SK-N-MC (cell line): ENCODE measurements at regions not wholly inside any gene's neighbourhood (a gene's known extent, or its start where the extent isn't known, plus 50 kb on each side); places are given as distances from the start of the nearest gene placed in this dataset.

Experiments
- DNase-seq: peaks from one replicate; pipeline ENCODE4 v3.0.0-alpha.2; 2011; ENCODE audit warnings: low read depth, low spot score
- H3K27ac ChIP-seq: fragments of 200-600 bp; sonication (generic); 2 replicates; pipeline ENCODE4 v1.5.1; 2016; ENCODE audit warnings: mixed run types
- H3K36me3 ChIP-seq: fragments of 200-600 bp; sonication (generic); 2 replicates; pipeline ENCODE4 v1.6.1; 2017; ENCODE audit warnings: antibody characterized with exemption, low read length, mixed read lengths; ENCODE audit not compliant: insufficient read depth
- H3K4me3 ChIP-seq: fragments of 200-600 bp; sonication (generic); 2 replicates; pipeline ENCODE4 v1.5.1; 2016
- H3K9ac ChIP-seq: fragments of 200-600 bp; sonication (generic); 2 replicates; pipeline ENCODE4 v1.8.0; 2017; ENCODE audit warnings: mixed run types, mixed read lengths; ENCODE audit not compliant: insufficient read length
- H3K9me3 ChIP-seq: fragments of 200-600 bp; sonication (generic); 2 replicates; pipeline ENCODE4 v1.6.1; 2017; ENCODE audit warnings: low read depth, mild to moderate bottlenecking, antibody characterized with exemption, low read length, moderate library complexity, mixed read lengths
- EZH2 ChIP-seq: fragments of 200-600 bp; sonication (generic); IDR thresholded peaks from one replicate; pipeline ENCODE4 v1.6.1; 2017; ENCODE audit warnings: antibody characterized with exemption
- FOXP2 ChIP-seq: optimal IDR thresholded peaks from 2 replicates; pipeline ENCODE3; 2011; ENCODE audit warnings: mild to moderate bottlenecking, moderate library complexity; ENCODE audit not compliant: insufficient read depth; ENCODE audit errors: extremely low read length, control extremely low read depth
- POLR2AphosphoS5 ChIP-seq: IDR thresholded peaks from 2 replicates; pipeline ENCODE4 v1.6.1; 2012; ENCODE audit warnings: mild to moderate bottlenecking, low read depth, low read length, borderline replicate concordance

- H3K4me3 ChIP-seq: no peak overlapping the region
- H3K9ac ChIP-seq: no peak overlapping the region
- no peak for DNase-seq
- H3K27ac ChIP-seq: no peak overlapping the region
- H3K36me3 ChIP-seq: no peaks in the 10 kb centered on the region
- H3K9me3 ChIP-seq: 0 out of 2 replicates have a peak, but pooled peaks cover under 1% of the 10 kb centered on the region
- TF ChIP-seq POLR2AphosphoS5 (no peak), EZH2 (no peak), FOXP2 (no peak)
Observed at GRCh38 chr5:56616454-56617160, 198.7 kb upstream of the MAP3K1 start.

DNA sequence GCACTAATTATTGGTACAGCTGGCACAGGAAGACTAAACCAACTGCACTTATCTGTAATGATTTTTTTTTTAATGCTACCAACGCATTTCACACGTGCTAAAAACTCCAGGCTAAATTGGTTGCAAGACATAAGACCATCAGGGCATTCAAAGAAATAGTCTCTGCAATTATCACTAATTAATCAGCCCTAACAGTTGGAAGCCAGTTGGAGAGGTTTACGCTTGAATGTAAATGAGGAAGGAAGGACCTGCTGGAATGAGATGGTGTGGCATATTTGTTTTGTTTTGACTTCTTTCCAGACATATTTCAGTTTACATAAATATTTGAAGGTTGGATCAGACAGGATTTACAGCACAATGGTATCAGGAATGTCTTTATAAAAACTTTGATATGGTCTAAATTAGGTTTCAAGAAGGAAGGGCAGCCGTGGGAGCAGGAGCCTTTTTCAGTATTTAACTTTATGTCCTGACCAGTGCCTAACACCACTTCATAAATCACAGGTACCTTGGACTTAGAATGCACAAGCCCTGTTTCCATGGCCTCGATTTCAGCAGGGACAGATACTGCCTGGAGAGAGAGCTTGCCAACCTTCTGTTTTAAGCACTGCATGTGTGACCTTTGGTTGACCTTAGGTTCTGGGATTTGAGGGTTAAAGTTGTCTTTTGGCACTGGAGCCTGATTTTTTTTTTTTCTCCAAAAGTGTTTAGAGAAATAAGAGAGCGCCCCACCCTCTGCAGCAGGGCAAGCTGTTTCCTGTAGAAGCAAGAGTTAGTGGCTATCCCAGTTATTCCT, 199.8 kb upstream of the MAP3K1 start:
- Histone ChIP-seq H3K36me3 (no peaks in the 10 kb centered on the region), H3K27ac (no peak overlapping the region), H3K4me3 (no peak overlapping the region), H3K9ac (no peak overlapping the region), H3K9me3 (0 out of 2 replicates have a peak, but pooled peaks cover 5% of the 10 kb centered on the region)
- TF ChIP-seq EZH2: no peak
- DNase-seq: no peak

- DNase-seq: no peak
- Histone ChIP-seq H3K9me3 (0 out of 2 replicates have a peak, but pooled peaks cover 5% of the 10 kb centered on the region), H3K27ac (no peak overlapping the region), H3K4me3 (no peak overlapping the region), H3K36me3 (no peaks in the 10 kb centered on the region), H3K9ac (no peak overlapping the region)
- TF ChIP-seq POLR2AphosphoS5 (no peak), FOXP2 (no peak), EZH2 (no peak)
Observed at GRCh38 chr5:56612759-56613158, 202.6 kb upstream of the MAP3K1 start.

- H3K4me3 ChIP-seq: no peak overlapping the region
- 0 out of 2 replicates have a peak, but pooled peaks cover 5% of the 10 kb centered on the region for H3K9me3 ChIP-seq
- no peaks in the 10 kb centered on the region for H3K36me3 ChIP-seq
- no peak overlapping the region for H3K27ac ChIP-seq
- no peak overlapping the region for H3K9ac ChIP-seq
- DNase-seq: no peak
- TF ChIP-seq FOXP2 (no peak), EZH2 (no peak), POLR2AphosphoS5 (no peak)
Observed at GRCh38 chr5:56612353-56612752, 203.0 kb upstream of the MAP3K1 start.

DNA sequence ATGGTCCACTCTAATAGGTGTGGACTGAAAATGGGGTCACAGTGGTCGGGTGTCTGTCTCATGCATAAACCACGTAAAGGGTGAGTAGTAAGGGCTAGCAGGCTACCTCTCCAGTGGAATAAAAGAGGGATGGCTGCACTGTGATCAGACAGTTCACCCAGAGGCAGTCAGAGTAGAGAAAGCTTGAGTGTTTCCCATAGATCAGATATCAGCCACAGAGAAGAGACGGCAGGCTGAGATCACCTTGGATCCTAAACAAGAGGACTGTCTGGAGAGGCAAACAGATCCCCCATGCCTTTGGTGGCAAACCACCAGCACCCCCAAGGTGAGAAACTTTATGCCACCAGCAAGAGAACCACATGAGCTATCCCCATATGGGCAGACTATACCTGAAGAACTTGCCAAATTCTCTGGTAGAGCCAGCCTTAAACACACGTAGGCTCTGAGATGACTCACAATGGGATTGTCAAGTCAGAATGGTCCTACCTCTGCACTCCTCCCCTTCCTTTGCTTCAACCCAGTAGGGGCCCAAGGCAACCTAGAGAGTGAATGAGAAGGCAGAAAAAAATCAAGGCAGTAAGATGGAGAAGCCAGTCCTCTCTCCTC, 205.2 kb upstream of the MAP3K1 start:
- 0 out of 2 replicates have a peak, but pooled peaks cover 5% of the 10 kb centered on the region for H3K9me3 ChIP-seq
- TF ChIP-seq POLR2AphosphoS5: no peak
- no peak for TF ChIP-seq FOXP2
- TF ChIP-seq EZH2: no peak
- no peak overlapping the region for H3K9ac ChIP-seq
- no peak overlapping the region for H3K4me3 ChIP-seq
- no peaks in the 10 kb centered on the region for H3K36me3 ChIP-seq
- no peak for DNase-seq
- no peak overlapping the region for H3K27ac ChIP-seq

DNA sequence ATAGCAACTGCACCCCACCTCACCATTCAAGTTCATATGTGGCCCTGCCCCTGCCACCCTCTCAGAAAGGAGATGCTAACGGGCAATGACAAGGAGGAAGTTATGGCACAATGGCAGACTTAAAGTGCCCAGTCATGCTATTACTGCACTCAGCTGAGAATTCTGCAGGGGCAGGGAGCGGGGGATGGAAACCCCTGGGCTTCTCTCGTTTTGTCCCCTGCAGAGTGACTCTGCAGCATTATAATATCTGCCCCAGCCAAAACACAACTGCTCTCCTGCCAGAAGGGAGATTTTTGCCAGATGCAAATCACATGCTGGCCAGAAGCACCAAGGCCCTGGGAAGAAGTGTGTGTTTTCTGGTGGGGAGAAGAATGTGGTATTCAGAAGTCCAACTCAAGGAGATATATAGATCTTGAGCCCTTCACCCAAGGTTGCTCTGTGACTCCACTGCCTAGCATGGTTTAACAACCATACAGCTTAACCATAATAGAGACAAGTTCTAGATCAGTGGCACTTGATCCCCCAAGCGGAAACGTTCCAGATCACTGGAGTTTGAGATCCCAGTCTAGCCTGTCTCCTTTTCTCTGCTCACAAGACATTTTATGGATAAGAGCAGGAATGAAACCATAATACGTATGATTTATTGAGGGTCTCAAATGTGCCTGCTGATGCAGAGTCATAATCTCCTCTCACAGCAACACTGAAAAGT, 207.0 kb upstream of the MAP3K1 start:
- DNase-seq: no peak
- Histone ChIP-seq H3K27ac (no peak overlapping the region), H3K9ac (no peak overlapping the region), H3K9me3 (0 out of 2 replicates have a peak, but pooled peaks cover 5% of the 10 kb centered on the region), H3K36me3 (no peaks in the 10 kb centered on the region), H3K4me3 (no peak overlapping the region)
- TF ChIP-seq EZH2 (no peak), FOXP2 (no peak), POLR2AphosphoS5 (no peak)

DNA sequence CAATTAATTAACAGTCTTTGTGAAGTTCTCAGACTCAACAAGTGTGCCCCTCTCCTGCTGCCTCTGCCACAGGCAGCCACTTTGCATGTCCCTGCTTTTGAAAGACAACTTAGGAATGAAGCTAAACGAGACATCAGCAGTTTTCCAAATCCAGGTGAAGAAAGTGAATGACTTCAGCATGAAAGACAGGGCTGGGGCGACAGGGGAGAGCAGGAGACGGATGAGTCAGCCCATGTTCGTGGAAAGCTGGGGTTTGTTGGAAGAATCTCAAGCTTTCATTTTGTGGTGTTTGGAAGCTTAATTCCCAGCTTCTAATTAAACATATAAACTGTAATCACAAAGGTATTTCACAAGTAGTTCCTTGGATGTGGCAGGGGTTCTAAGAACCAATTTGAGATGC, 207.8 kb upstream of the MAP3K1 start:
- H3K4me3 ChIP-seq: no peak overlapping the region
- DNase-seq: no peak
- no peak for TF ChIP-seq EZH2
- no peak for TF ChIP-seq POLR2AphosphoS5
- TF ChIP-seq FOXP2: no peak
- no peaks in the 10 kb centered on the region for H3K36me3 ChIP-seq
- 0 out of 2 replicates have a peak, but pooled peaks cover 5% of the 10 kb centered on the region for H3K9me3 ChIP-seq
- no peak overlapping the region for H3K27ac ChIP-seq
- H3K9ac ChIP-seq: no peak overlapping the region

- Histone ChIP-seq H3K27ac (no peak overlapping the region), H3K9ac (no peak overlapping the region), H3K4me3 (no peak overlapping the region), H3K36me3 (no peaks in the 10 kb centered on the region), H3K9me3 (0 out of 2 replicates have a peak, but pooled peaks cover 5% of the 10 kb centered on the region)
- no peak for DNase-seq
- no peak for TF ChIP-seq FOXP2
- no peak for TF ChIP-seq POLR2AphosphoS5
- TF ChIP-seq EZH2: no peak
Observed at GRCh38 chr5:56607074-56607473, 208.3 kb upstream of the MAP3K1 start.
